WTC11 (cell line): ENCODE measurements at regions not wholly inside any gene's neighbourhood (a gene's known extent, or its start where the extent isn't known, plus 50 kb on each side); places are given as distances from the start of the nearest gene placed in this dataset.
"Not testable (repeated sequence)": the region's sequence is repeated elsewhere in the genome, so short reads cannot be mapped to it uniquely, and the experiment has no call there.

Source experiments
- ATAC-seq: fragments of 200-7000 bp; cut with Tn5 transposase; 2 replicates; pipeline ENCODE4 v1.10.0; 2021; ENCODE audit warnings: mild to moderate bottlenecking, moderate library complexity
- CTCF ChIA-PET: fragments of 300-600 bp; sonication (Branson Sonifier 250); formaldehyde crosslinking; loops from one replicate; lab custom pipeline; 2021; ENCODE audit warnings: antibody characterized with exemption; lab: Charles Lee
- POLR2A ChIA-PET: fragments of 350-600 bp; sonication (Branson Sonifier 250); formaldehyde crosslinking; loops from one replicate; lab custom pipeline; 2021; ENCODE audit warnings: antibody characterized with exemption; lab: Charles Lee
- DNase-seq: peaks from one replicate; pipeline ENCODE4 v3.0.0; 2021; ENCODE audit warnings: low spot score
- H3K27ac Mint-ChIP-seq: 2 replicates; pipeline ENCODE4 v1.8.0; 2021; ENCODE audit warnings: mixed read lengths
- H3K27me3 Mint-ChIP-seq: 2 replicates; pipeline ENCODE4 v1.8.0; 2021; ENCODE audit warnings: low read depth, mild to moderate bottlenecking, moderate library complexity, mixed read lengths
- H3K36me3 Mint-ChIP-seq: 2 replicates; pipeline ENCODE4 v1.8.0; 2021; ENCODE audit warnings: mixed read lengths
- H3K4me1 Mint-ChIP-seq: 2 replicates; pipeline ENCODE4 v1.8.0; 2022; ENCODE audit warnings: mixed read lengths
- H3K4me3 Mint-ChIP-seq: 2 replicates; pipeline ENCODE4 v1.8.0; 2021; ENCODE audit warnings: mild to moderate bottlenecking, moderate library complexity, mixed read lengths
- H3K9me3 Mint-ChIP-seq: 2 replicates; pipeline ENCODE4 v1.8.0; 2021; ENCODE audit warnings: mixed read lengths
- GTF2I ChIP-seq: fragments of 250-450 bp; sonication (Bioruptor Pico); conservative IDR thresholded peaks from 2 replicates; pipeline ENCODE4 v1.4.0; 2021; ENCODE audit warnings: mild to moderate bottlenecking
- KAT7 ChIP-seq: sonication (generic); formaldehyde crosslinking; IDR thresholded peaks from 2 replicates; pipeline ENCODE4 v1.8.1; 2023; ENCODE audit warnings: missing genetic modification reagents, mild to moderate bottlenecking, borderline replicate concordance
- MYBL2 ChIP-seq: sonication (generic); formaldehyde crosslinking; IDR thresholded peaks from 2 replicates; pipeline ENCODE4 v1.8.1; 2023; ENCODE audit warnings: mild to moderate bottlenecking, moderate library complexity, missing genetic modification reagents
- TEAD1 ChIP-seq: sonication (generic); formaldehyde crosslinking; IDR thresholded peaks from 2 replicates; pipeline ENCODE4 v1.8.0; 2022; ENCODE audit warnings: mild to moderate bottlenecking, missing genetic modification reagents
- ZNF219 ChIP-seq: sonication (generic); formaldehyde crosslinking; IDR thresholded peaks from 2 replicates; pipeline ENCODE4 v1.8.0; 2023; ENCODE audit warnings: missing genetic modification reagents, mild to moderate bottlenecking, borderline replicate concordance
- ZNF423 ChIP-seq: fragments of 250-450 bp; sonication (Bioruptor Pico); IDR thresholded peaks from 2 replicates; pipeline ENCODE4 v2.1.2; 2022; ENCODE audit warnings: mild to moderate bottlenecking, moderate library complexity
- TF ChIP-seq, protein P1 (sequence below): sonication (generic); formaldehyde crosslinking; IDR thresholded peaks from 2 replicates; pipeline ENCODE4 v1.8.0; 2023; ENCODE audit warnings: missing genetic modification reagents, mild to moderate bottlenecking, borderline replicate concordance
- TF ChIP-seq, protein P2 (sequence below): sonication (generic); formaldehyde crosslinking; IDR thresholded peaks from 2 replicates; pipeline ENCODE4 v1.8.1; 2023; ENCODE audit warnings: mild to moderate bottlenecking, missing genetic modification reagents, moderate library complexity
- TF ChIP-seq, protein P3 (sequence below): fragments of 250-450 bp; sonication (Bioruptor Pico); IDR thresholded peaks from 2 replicates; pipeline ENCODE4 v1.8.0; 2021; ENCODE audit warnings: mild to moderate bottlenecking
- TF ChIP-seq, protein P4 (sequence below): sonication (generic); formaldehyde crosslinking; IDR thresholded peaks from 2 replicates; pipeline ENCODE4 v1.8.1; 2022; ENCODE audit warnings: mild to moderate bottlenecking, missing genetic modification reagents, moderate library complexity, borderline replicate concordance

DNA sequence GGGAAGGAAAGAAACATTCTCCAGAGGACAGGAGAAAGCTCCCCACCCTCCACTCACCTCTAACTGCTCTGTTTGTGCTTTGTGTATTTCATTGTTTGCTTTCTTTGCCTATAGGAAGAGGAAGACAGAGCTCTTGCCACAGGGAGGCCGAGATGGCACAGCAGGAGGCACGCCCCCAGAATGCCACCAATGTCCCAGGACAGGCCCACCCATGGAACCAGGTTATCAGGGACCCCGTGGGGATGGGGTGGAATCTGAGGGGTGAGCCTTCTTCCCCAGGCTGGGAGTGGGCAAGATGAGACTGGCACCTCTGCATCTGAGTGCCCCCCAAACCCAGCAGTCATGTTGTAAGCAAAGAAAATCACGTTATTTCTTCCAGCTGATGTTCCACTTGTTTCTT lies 155.8 kb downstream of the TBC1D2B start (continued):
- TF ChIP-seq, protein P1, sequence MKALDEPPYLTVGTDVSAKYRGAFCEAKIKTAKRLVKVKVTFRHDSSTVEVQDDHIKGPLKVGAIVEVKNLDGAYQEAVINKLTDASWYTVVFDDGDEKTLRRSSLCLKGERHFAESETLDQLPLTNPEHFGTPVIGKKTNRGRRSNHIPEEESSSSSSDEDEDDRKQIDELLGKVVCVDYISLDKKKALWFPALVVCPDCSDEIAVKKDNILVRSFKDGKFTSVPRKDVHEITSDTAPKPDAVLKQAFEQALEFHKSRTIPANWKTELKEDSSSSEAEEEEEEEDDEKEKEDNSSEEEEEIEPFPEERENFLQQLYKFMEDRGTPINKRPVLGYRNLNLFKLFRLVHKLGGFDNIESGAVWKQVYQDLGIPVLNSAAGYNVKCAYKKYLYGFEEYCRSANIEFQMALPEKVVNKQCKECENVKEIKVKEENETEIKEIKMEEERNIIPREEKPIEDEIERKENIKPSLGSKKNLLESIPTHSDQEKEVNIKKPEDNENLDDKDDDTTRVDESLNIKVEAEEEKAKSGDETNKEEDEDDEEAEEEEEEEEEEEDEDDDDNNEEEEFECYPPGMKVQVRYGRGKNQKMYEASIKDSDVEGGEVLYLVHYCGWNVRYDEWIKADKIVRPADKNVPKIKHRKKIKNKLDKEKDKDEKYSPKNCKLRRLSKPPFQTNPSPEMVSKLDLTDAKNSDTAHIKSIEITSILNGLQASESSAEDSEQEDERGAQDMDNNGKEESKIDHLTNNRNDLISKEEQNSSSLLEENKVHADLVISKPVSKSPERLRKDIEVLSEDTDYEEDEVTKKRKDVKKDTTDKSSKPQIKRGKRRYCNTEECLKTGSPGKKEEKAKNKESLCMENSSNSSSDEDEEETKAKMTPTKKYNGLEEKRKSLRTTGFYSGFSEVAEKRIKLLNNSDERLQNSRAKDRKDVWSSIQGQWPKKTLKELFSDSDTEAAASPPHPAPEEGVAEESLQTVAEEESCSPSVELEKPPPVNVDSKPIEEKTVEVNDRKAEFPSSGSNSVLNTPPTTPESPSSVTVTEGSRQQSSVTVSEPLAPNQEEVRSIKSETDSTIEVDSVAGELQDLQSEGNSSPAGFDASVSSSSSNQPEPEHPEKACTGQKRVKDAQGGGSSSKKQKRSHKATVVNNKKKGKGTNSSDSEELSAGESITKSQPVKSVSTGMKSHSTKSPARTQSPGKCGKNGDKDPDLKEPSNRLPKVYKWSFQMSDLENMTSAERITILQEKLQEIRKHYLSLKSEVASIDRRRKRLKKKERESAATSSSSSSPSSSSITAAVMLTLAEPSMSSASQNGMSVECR (CRISPR knock-in tag) = no peak
- TF ChIP-seq MYBL2 = no peak
- no peak for TF ChIP-seq TEAD1 (CRISPR knock-in tag)
- TF ChIP-seq, protein P2, sequence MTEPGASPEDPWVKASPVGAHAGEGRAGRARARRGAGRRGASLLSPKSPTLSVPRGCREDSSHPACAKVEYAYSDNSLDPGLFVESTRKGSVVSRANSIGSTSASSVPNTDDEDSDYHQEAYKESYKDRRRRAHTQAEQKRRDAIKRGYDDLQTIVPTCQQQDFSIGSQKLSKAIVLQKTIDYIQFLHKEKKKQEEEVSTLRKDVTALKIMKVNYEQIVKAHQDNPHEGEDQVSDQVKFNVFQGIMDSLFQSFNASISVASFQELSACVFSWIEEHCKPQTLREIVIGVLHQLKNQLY = no peak
- TF ChIP-seq ZNF219 = no peak
- TF ChIP-seq, protein P3, sequence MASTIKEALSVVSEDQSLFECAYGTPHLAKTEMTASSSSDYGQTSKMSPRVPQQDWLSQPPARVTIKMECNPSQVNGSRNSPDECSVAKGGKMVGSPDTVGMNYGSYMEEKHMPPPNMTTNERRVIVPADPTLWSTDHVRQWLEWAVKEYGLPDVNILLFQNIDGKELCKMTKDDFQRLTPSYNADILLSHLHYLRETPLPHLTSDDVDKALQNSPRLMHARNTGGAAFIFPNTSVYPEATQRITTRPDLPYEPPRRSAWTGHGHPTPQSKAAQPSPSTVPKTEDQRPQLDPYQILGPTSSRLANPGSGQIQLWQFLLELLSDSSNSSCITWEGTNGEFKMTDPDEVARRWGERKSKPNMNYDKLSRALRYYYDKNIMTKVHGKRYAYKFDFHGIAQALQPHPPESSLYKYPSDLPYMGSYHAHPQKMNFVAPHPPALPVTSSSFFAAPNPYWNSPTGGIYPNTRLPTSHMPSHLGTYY (CRISPR knock-in tag) = no peak
- TF ChIP-seq, all 79 proteins: peak for 0

DNA sequence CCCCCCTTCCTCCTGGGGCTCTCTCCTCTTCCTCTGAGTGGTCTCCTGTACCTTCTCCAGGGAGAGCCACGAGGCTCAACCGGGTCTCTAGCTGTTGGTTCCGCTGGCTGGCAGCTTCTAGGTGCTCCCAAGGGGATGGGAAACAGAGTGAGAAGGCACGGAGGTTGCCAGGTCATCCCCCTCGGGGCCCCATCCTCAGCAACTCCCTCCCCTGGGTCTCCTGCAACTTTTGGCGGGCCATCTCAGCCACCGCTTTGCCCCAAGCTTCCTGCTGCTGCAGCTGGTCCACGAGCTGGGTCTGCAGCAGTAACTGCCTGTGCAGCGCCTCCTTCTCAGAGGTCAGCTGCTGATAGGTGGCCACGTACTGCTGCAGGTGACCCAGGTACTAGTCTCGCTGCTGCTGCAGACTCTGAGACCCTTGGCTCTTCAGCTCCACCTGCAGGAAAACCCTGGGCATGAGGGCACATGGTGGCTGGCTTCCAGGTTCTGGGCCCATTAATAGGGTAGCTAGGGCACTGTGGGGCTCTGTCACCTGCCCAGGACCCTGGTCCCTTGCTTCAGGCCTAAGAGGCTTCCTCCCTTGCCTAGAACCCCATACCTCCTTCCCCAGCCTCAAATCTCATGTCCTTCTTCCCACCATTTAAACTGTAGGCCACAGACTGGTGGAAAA lies 160.4 kb downstream of the TBC1D2B start:
- H3K4me1 Mint-ChIP-seq = peaks cover 13% of the 10 kb centered on the region
- CTCF ChIA-PET = interaction anchor here (1.0 to 1.6 kb wide), 2 partner anchors 9 to 17 kb away, joined by 4 to 6 read pairs; no protein-coding TSS in a partner anchor
- POLR2A ChIA-PET, H3K36me3 Mint-ChIP-seq, H3K4me3 Mint-ChIP-seq, ATAC-seq, DNase-seq, H3K27me3 Mint-ChIP-seq, H3K9me3 Mint-ChIP-seq, H3K27ac Mint-ChIP-seq: not testable (repeated sequence)

DNA sequence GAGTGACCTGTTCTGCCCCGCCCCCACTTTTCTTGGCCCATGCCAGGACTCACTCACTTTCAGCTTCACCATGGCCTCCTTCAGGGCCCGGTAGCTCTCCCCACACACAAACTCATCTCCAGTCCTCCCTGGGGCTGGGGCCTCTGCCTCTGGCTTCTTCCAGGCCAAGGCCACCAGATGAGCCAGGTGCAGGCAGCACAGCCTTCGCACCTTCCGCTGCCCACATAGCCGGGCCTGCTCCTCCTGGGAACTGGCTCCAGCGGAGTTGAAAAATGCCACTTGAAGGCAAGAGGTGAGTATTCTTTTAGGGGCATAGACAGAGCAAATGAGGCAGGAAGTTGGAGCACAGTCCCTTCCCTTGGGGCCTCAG lies 161.6 kb downstream of the TBC1D2B start:
- H3K9me3 Mint-ChIP-seq, DNase-seq, H3K4me3 Mint-ChIP-seq, H3K27me3 Mint-ChIP-seq, ATAC-seq, H3K36me3 Mint-ChIP-seq, CTCF ChIA-PET, POLR2A ChIA-PET, H3K27ac Mint-ChIP-seq: not testable (repeated sequence)
- H3K4me1 Mint-ChIP-seq = peaks cover 10% of the 10 kb centered on the region

DNA sequence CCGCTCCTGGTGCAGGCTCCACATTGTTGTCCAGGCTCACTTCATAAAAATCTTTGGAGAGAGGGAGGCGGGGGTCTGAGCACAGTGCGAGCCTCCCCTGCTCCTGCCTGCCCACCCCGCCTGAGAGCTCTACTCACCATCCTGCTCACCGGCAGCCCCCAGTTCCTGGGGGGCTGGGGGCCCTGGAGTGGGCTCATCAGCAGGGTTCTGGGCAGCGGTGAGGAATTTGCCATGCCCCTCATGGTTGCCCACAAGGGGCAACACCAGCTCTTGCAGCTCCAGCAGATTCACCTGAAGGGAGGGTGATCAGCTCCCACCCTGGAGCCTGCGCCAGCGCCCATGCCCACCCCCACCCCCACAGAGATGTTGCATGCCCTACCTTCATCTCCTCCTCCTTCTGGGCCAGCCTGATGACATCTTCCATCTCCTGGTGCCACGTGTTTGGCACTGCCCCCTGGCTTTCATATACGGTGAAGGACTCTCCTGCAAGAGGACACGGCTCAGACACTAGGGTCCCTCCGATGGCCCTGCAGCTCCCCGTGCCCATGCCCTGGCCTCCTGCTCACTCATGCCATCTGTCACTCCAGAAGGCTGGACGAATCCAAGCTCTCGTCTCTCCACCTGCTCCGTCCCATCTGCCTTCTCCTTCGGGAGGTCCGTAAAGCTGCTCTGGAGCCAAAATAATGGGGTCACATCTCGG lies 162.1 kb downstream of the TBC1D2B start:
- ATAC-seq (no peak), DNase-seq (peak; percentile 7)
- ChIA-PET CTCF (no interaction called here), POLR2A (no interaction called here)
- TF ChIP-seq KAT7 = no peak
- TF ChIP-seq, protein P4, sequence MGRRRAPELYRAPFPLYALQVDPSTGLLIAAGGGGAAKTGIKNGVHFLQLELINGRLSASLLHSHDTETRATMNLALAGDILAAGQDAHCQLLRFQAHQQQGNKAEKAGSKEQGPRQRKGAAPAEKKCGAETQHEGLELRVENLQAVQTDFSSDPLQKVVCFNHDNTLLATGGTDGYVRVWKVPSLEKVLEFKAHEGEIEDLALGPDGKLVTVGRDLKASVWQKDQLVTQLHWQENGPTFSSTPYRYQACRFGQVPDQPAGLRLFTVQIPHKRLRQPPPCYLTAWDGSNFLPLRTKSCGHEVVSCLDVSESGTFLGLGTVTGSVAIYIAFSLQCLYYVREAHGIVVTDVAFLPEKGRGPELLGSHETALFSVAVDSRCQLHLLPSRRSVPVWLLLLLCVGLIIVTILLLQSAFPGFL (CRISPR knock-in tag) = no peak
- no peak for TF ChIP-seq ZNF423
- no peak for TF ChIP-seq GTF2I (CRISPR knock-in tag)
- Mint-ChIP-seq H3K9me3 (no peaks in the 10 kb centered on the region), H3K27ac (no peak overlapping the region), H3K36me3 (no peaks in the 10 kb centered on the region), H3K4me3 (no peak overlapping the region), H3K4me1 (peaks cover 13% of the 10 kb centered on the region), H3K27me3 (no peaks in the 10 kb centered on the region)

DNA sequence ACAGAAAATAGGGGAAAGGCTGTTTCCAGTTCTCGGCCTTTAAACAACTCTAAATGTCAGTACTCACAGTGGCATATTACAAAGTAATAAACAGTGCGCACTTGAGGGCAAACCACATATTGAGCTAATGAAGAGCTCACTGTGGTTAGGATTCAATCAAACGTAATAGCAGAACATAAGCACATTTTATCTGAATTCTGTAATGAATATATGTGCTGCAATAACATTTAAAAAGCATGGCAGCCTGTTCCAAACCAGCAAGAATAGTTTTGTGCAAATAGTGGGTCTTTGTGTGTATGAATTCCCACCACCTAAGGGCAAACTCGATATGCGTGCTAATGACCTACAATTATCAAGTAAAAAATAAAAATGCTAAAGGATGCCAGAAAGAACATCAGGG lies 163.0 kb downstream of the TBC1D2B start:
- H3K4me3 Mint-ChIP-seq, H3K27ac Mint-ChIP-seq, POLR2A ChIA-PET: not testable (repeated sequence)

More for the DNA sequence above, 163.0 kb downstream of the TBC1D2B start:
- CTCF ChIA-PET, H3K9me3 Mint-ChIP-seq, DNase-seq, H3K36me3 Mint-ChIP-seq, ATAC-seq, H3K27me3 Mint-ChIP-seq: not testable (repeated sequence)
- H3K4me1 Mint-ChIP-seq = peaks cover 14% of the 10 kb centered on the region
